LNCaP clone FGC (cell line): ENCODE measurements at regions not wholly inside any gene's neighbourhood (a gene's known extent, or its start where the extent isn't known, plus 50 kb on each side); places are given as distances from the start of the nearest gene placed in this dataset.

ENCODE experiments used
- DNase-seq: peaks from one replicate; pipeline ENCODE4 v3.0.0-alpha.2; 2011; ENCODE audit warnings: low read depth
- H3K4me3 ChIP-seq: 2 replicates; pipeline ENCODE4 v1.5.1; 2011; ENCODE audit warnings: mild to moderate bottlenecking, low read depth, low read length, control low read depth
- CTCF ChIP-seq: IDR thresholded peaks from 2 replicates; pipeline ENCODE4 v1.5.1; 2012; ENCODE audit warnings: mild to moderate bottlenecking; ENCODE audit not compliant: control insufficient read depth, insufficient read depth; ENCODE audit errors: extremely low read depth

DNA sequence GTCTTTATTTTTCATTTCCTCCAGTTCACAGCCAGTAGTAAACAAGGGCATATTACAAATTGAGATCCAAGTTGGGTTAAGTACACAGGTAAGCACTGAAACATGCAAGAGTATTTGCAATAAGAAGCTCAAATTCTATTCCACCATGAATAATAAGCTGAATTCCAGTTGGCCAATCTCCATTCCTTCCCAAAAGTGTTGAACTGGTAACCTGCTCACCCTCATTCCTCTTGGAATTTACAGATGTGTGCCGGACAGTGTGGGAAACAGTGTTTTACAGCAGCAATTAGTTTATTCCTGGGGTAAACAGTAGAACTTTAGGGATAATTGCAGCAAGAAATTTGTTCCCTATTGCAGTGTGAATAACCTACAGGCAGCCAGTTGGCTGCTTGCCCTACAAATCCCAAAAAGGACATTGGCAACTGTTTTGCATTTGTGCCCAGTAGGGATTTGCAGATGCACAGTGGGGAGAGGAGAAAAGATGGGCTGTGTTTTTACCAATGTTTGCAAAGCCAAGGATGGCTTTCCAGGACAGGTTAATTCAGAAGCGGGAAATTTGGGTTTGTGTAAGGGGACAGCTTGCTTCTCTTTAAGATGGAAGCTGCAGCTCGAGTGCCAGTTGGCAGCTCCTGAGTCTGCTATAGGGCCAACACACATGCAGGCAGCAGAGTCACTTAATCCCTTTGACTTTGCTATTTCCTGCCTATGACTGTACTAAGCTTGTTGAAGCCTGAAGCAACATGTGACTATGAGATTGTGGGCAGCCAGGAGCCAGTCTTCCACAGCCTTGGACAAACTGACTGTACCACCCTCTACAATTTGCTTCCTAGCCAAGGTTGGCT lies 318.9 kb downstream of the MAP2K6 start:
- no peak for TF ChIP-seq CTCF
- no peak overlapping the region for H3K4me3 ChIP-seq
- DNase-seq, result no peak

GRCh38 chr17:69734656-69735055 lies 320.2 kb downstream of the MAP2K6 start:
- no peak overlapping the region for H3K4me3 ChIP-seq
- no peak for DNase-seq
- TF ChIP-seq CTCF, result no peak

- DNase-seq, result no peak
- H3K4me3 ChIP-seq, result no peak overlapping the region
- no peak for TF ChIP-seq CTCF
Observed at GRCh38 chr17:69735285-69735684, 320.8 kb downstream of the MAP2K6 start.

GRCh38 chr17:69743091-69743490 lies 328.6 kb downstream of the MAP2K6 start:
- H3K4me3 ChIP-seq, result no peak overlapping the region
- TF ChIP-seq CTCF, result no peak
- no peak for DNase-seq

- no peak for TF ChIP-seq CTCF
- H3K4me3 ChIP-seq, result no peak overlapping the region
- DNase-seq, result no peak
Observed at GRCh38 chr17:69744512-69745070, 330.1 kb downstream of the MAP2K6 start.

- no peak overlapping the region for H3K4me3 ChIP-seq
- no peak for TF ChIP-seq CTCF
- no peak for DNase-seq
Observed at GRCh38 chr17:69749911-69750310, 325.1 kb upstream of the KCNJ16 start.
